Pons (tissue), 1 donor: ENCODE measurements at regions not wholly inside any gene's neighbourhood (a gene's known extent, or its start where the extent isn't known, plus 50 kb on each side); places are given as distances from the start of the nearest gene placed in this dataset.

Source experiments
- DNase-seq: peaks from one replicate; pipeline ENCODE4 v3.0.0-alpha.2; 2016; ENCODE audit warnings: low spot score

DNA sequence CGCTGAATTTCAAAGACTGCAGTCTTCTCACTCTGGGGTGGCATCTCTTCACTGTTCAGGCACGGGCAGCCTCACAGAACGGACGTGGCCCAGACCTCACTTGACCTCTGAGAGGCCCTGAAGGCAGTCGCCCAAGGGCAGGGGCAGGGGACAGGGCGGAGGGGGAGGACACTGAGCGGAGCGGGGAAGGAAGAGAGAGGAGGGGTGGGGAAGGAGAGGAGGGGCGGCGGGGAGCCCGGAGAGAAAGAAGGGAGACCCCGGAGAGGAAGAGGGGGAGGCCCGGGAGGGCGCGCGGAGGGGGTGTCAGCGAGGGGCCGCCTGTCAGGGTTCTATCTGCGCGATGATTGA lies 58.7 kb upstream of the COMTD1 start:
- no peak for DNase-seq

DNA sequence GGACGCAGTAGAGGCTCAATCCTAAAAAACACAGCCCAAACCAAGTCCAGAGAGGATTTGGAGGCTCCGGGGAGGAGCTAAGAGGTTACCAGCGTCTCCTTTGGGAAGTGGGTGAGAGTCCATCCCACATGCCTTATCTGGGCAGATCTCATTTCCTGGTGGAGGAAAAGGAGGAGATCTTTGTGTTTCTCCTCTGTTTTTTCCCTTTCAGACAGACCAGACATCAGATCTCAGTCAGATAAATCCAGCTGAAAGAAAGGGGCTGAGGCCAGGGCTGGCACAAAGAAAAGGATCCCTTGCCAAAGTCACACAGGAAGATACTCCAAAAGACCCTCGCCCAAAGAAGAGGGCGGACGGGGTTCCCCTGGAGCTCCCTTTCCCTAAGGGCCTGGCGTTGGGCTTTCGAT lies 58.3 kb upstream of the COMTD1 start:
- no peak for DNase-seq

DNA sequence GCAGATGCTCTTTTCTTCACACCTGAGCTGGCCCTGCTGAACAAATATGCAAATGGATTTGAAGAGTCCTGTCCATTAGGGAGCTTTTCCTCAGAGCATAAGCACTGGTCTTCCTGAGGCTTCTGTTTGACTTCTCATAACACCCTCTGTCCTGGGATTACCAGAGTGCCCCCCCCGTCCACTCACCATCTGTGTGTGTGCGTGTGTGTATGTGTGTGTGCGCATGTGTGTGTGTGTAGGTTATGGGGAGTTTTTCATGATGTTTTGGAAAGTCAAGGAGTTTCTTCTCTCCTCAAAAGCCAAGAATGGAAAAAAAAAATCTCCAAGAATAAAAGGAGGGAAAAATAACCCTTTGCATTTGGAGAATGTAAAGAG lies 57.7 kb upstream of the COMTD1 start:
- DNase-seq: no peak

DNA sequence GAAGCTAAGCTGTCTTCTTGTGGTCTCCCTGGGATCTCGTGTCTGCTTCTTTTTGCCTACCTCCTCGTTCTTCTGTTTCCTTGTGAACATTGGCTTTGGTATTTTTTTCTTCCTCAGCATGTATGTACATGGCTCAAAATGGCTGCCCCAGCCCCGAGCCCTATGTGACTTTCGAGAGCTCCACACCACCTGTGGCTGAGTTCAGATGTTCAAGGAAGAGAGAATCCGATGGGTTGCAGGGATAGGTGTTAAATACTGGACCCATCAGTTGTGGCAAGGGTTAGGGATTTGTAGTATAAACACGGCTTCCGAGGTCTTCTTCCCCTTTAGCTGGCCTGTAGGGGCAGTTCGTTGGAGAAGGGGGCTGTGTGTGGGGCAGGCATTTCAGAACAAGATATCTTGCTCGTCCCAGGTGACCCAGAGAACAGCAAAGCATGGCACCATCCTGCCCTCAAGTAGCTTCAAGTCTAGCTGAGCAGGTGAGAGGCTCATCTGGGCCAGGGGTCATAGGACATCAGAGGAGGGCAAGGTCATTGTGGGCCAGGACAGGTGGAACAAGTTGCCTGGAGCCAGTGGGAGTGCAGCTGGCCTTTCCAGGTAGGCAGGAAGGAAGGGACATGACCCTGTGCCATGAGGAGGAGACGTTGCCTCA lies 57.2 kb upstream of the COMTD1 start:
- no peak for DNase-seq

DNA sequence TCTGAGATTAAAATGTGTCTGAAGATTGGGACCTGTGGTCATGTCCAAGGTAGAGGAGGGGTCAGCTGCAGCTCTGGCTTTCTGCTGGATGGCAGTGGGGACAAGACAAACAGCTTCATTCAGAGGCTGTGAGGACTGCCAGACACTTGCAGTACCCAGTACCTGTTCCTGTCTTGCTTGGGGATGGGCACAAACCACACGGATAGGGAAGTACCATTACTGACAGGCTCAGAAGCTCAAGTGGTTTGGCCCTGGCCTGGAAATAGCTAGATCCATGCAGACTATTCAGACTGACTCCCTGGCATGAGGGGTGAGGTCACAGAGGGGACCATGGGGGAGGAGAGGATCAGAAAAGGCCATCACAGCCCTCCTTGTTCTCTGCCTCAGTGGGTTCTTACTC lies 56.0 kb upstream of the COMTD1 start:
- DNase-seq: no peak

DNA sequence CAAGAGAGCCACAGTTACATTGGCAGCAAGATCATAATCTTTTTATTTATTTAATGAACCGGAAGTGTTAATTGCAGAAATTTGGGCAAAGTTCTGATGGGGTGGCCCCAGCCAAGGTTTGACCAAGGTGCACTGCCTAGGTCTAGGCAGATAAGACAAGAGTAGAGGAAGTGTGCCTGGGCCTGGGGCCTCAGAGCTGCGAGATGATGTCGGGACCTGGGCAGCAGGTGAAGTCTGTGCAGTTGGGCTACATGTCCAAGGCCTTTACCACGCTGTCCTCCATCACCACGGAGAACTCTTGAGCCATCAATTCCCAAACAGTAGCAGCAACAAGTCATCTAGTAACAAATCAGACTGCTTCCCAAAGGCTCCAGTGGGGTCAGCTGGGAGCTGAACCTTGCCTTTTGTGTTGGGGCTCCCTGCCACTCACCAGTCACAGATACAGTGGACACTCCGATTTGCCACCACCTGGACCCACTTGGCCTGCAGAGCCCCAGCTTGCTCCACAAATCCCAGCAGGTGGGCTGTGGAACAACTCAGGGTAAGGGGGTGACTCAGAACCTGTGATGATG lies 52.5 kb upstream of the COMTD1 start:
- DNase-seq: no peak

DNA sequence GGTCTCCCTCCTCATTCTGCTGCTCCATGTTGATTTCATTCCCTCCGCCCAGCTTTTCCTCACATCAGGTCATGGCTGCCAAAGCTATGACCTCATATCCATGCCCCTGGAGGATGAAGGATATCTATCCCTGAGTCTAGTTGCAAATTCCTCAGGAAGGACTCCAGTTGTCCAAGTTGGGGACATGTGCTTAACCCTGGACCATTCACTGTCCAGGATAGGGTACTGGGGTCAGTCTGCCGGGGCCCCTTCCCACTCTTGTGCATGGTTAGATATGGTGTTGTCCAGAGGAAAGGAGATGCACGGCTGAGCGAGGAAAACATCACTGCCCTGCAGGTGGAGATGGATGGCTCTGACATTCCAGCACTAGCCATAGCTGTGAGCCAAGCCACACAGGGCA lies 51.9 kb upstream of the COMTD1 start:
- DNase-seq: no peak

DNA sequence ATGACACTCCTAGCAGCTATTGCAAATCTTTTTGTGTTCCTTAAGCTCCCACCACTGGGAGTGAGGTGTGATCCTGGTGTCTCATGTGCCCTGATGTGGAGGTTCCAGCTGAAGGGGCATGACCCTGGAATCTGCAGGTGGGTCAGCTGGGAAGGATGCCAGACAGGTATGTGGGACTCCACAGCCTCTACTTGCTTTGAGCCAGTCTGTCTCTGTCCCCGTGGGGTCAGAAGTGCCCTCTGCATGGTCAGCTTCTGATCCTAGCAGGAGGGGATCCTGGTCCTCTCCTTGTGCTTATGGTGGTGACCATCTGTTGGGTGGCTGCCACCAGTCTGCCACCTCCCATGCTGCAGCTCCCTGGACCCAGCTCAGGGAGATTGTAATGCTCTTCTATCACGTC lies 51.1 kb upstream of the COMTD1 start:
- no peak for DNase-seq
